GM10248 (cell line): ENCODE measurements at regions not wholly inside any gene's neighbourhood (a gene's known extent, or its start where the extent isn't known, plus 50 kb on each side); places are given as distances from the start of the nearest gene placed in this dataset.

ENCODE experiments used
- CTCF ChIA-PET: fragments of 300-600 bp; sonication (Branson Sonifier 250); formaldehyde crosslinking; extraction: SDS; loops from one replicate; lab custom pipeline; 2021; ENCODE audit warnings: antibody characterized with exemption; lab: Yijun Ruan, JAX
- POLR2A ChIA-PET: fragments of 350-650 bp; sonication (Branson Sonifier 250); formaldehyde crosslinking; extraction: SDS; loops from one replicate; lab custom pipeline; 2020; ENCODE audit warnings: antibody characterized with exemption; lab: Yijun Ruan, JAX
- DNase-seq: peaks from one replicate; pipeline ENCODE4 v3.0.0; 2012; ENCODE audit errors: extremely low spot score
- TF ChIP-seq, protein P1 (sequence below): IDR thresholded peaks from 2 replicates; pipeline ENCODE4 v1.5.1; 2012; ENCODE audit warnings: mild to moderate bottlenecking, low read depth; ENCODE audit errors: extremely low read depth, missing control alignments, control extremely low read depth

GRCh38 chr6:99030915-99031314 is 83.2 kb upstream of the FBXL4 start:
- ChIA-PET POLR2A (no interaction called here), CTCF (interaction anchor here (0.9 kb wide), 1 partner anchor 15 kb away, joined by 3 read pairs; no protein-coding TSS in a partner anchor)
- no peak for DNase-seq
- TF ChIP-seq, protein P1, sequence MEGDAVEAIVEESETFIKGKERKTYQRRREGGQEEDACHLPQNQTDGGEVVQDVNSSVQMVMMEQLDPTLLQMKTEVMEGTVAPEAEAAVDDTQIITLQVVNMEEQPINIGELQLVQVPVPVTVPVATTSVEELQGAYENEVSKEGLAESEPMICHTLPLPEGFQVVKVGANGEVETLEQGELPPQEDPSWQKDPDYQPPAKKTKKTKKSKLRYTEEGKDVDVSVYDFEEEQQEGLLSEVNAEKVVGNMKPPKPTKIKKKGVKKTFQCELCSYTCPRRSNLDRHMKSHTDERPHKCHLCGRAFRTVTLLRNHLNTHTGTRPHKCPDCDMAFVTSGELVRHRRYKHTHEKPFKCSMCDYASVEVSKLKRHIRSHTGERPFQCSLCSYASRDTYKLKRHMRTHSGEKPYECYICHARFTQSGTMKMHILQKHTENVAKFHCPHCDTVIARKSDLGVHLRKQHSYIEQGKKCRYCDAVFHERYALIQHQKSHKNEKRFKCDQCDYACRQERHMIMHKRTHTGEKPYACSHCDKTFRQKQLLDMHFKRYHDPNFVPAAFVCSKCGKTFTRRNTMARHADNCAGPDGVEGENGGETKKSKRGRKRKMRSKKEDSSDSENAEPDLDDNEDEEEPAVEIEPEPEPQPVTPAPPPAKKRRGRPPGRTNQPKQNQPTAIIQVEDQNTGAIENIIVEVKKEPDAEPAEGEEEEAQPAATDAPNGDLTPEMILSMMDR, result no peak

DNA sequence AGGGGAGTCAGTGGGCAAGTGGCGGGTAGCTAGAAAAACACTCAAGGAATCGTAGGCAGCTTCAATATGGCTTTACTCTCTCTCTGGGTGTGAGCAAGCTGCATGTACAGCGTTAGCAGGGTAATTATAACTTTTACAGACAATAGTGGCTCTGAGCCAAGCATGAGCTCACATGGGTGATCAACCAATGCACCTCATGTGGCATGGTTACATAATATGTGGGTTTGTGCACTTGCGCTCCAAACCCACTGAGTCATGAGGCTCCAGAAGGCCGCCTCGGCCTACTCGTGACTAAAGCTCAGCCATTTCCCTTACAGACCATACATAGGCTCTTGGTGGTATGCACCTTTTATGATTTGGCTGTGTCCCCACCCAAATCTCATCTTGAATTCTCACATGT is 78.4 kb upstream of the FBXL4 start:
- CTCF ChIA-PET, result no interaction called here
- TF ChIP-seq, protein P1, result no peak
- no peak for DNase-seq
- POLR2A ChIA-PET, result no interaction called here

DNA sequence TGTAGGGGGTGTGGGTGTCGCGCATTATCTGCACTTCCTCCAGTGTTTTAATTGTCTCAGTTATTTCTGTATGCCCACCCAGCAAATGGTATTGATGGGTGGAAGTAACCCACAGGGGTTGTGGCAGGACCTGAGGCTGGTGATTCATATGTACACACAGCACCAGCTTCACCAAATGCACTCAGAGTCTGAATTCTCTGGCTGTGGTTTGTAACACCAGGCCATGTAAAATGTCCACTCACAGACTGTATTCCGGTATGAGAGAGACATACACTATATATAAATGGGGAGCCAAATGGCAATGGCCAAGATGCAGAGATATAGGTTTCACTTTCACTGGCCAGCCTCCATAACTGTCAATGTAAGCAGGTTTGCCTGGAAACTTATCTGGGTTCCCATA is 76.3 kb upstream of the FBXL4 start:
- ChIA-PET POLR2A (no interaction called here), CTCF (interaction anchor here (1.0 kb wide), 1 partner anchor 18 kb away, joined by 3 read pairs; no protein-coding TSS in a partner anchor)
- no peak for DNase-seq
- TF ChIP-seq, protein P1, result no peak

DNA sequence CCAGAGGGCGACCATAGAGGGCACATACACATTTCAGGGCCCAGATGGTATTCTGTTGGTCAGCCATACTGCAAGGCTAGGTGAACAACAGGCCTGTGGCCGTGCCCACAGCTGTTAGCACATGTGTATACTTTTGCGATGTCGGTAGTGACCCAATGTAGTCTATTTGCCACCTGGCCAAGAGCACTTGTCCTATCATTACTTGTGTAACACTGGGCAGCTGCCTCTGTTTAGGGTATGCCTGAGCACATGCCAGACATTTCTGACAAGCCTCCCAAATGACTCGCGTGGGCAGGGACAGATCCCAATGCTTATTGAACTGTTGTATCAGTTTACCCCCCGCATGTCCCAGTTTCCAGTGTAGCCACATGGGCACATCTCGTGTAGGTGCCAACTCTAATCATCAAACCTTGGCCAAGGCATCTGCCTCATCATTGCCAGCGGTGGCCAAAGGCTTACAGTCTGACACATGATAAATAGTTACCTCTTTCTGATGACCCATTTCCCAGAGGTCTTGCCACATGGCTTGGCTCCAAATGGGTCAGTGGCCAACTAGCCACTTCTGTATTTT is 74.4 kb upstream of the FBXL4 start:
- TF ChIP-seq, protein P1, result no peak
- POLR2A ChIA-PET, result no interaction called here
- CTCF ChIA-PET, result no interaction called here
- DNase-seq, result no peak

GRCh38 chr6:99019381-99019780 is 71.6 kb upstream of the FBXL4 start:
- TF ChIP-seq, protein P1, result no peak
- no peak for DNase-seq
- CTCF ChIA-PET, result interaction anchor here (1.0 kb wide), 1 partner anchor 35 kb away, joined by 3 read pairs; no protein-coding TSS in a partner anchor
- POLR2A ChIA-PET, result no interaction called here

DNA sequence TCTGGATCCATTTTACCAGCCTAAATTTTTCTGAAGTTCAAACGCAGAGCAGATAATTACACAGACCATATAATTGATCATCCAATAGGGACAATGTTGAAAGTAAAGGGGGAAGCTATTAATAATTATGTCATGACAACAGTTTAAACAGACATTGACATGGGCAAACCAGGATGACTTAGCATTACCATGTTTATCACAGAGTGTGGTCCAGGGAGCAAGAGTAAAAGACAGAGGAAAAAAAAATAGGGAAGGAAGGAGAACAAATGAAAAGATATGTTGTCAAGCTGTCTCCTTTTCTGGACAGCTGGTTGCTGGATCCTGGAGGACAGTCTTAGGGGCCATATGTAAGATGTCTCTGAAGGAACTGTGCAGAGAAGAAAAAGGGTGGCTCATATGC is 69.4 kb upstream of the FBXL4 start:
- ChIA-PET POLR2A (no interaction called here), CTCF (no interaction called here)
- no peak for DNase-seq
- TF ChIP-seq, protein P1, result no peak
